H1 (cell line): ENCODE measurements at regions not wholly inside any gene's neighbourhood (a gene's known extent, or its start where the extent isn't known, plus 50 kb on each side); places are given as distances from the start of the nearest gene placed in this dataset.

Source experiments
- CTCF ChIA-PET: fragments of 300-600 bp; sonication (Branson Sonifier 250); formaldehyde crosslinking; loops from one replicate; lab custom pipeline; 2021; ENCODE audit not compliant: partially characterized antibody; lab: Charles Lee
- POLR2A ChIA-PET: fragments of 300-600 bp; sonication (Branson Sonifier 250); formaldehyde crosslinking; loops from one replicate; lab custom pipeline; 2021; ENCODE audit warnings: inconsistent platforms; ENCODE audit not compliant: partially characterized antibody; lab: Charles Lee
- DNase-seq, 2 experiments: peaks; one replicate each; pipeline versions ENCODE4 v3.0.0 to v3.0.0-alpha.2; 2010 to 2022; ENCODE audit warnings: low spot score in 2 of 2, low read depth in 1 of 2, mixed read lengths in 1 of 2
- FAIRE-seq: peaks from 2 replicates; lab custom pipeline; 2011; peaks lifted over from hg19 to GRCh38; lab: Jason Lieb, UNC
- H2AFZ ChIP-seq: 2 replicates; pipeline ENCODE4 v1.8.1; 2012; ENCODE audit warnings: low read length, inconsistent platforms
- H2AK5ac ChIP-seq: 2 replicates; pipeline ENCODE4 v1.6.1; 2013; ENCODE audit warnings: low read depth, low read length
- H2BK120ac ChIP-seq: replicated peaks from 2 replicates; pipeline ENCODE3; 2013; ENCODE audit warnings: low read depth, low read length, inconsistent platforms
- H2BK12ac ChIP-seq: 2 replicates; pipeline ENCODE4 v1.6.1; 2013; ENCODE audit warnings: low read depth, low read length
- H2BK15ac ChIP-seq: 2 replicates; pipeline ENCODE4 v1.6.1; 2013; ENCODE audit warnings: low read length
- H2BK20ac ChIP-seq: 2 replicates; pipeline ENCODE4 v1.6.1; 2013; ENCODE audit warnings: low read length
- H2BK5ac ChIP-seq: 2 replicates; pipeline ENCODE4 v1.6.1; 2013; ENCODE audit warnings: low read depth, low read length
- H3K14ac ChIP-seq: 2 replicates; pipeline ENCODE4 v1.6.1; 2013; ENCODE audit warnings: inconsistent platforms; ENCODE audit not compliant: insufficient read length
- H3K18ac ChIP-seq: 2 replicates; pipeline ENCODE4 v1.6.1; 2013; ENCODE audit warnings: low read length; ENCODE audit errors: extremely low read depth
- H3K23ac ChIP-seq: 2 replicates; pipeline ENCODE4 v1.6.1; 2013; ENCODE audit warnings: inconsistent platforms; ENCODE audit not compliant: insufficient read length
- H3K23me2 ChIP-seq: 2 replicates; pipeline ENCODE4 v1.6.1; 2013; ENCODE audit warnings: low read depth, low read length
- H3K27ac ChIP-seq: 2 replicates; pipeline ENCODE4 v1.6.1; 2011; ENCODE audit warnings: low read depth, low read length, inconsistent platforms
- H3K27me3 ChIP-seq, 4 experiments: replicated peaks in 1 of 4; 1 replicate in 1 of 4; 2 replicates in 3 of 4; pipeline versions ENCODE4 v1.6.1 to v1.8.1; 2011 to 2013; ENCODE audit warnings: low read length in 3 of 4, mild to moderate bottlenecking in 3 of 4, inconsistent platforms in 2 of 4, mixed read lengths in 2 of 4, moderate library complexity in 1 of 4; ENCODE audit not compliant: control insufficient read depth in 3 of 4, insufficient read depth in 3 of 4; ENCODE audit errors: extremely low read depth in 1 of 4
- H3K36me3 ChIP-seq, 4 experiments: 2 replicates each; pipeline versions ENCODE4 v1.6.1 to v1.8.1; 2011 to 2013; ENCODE audit warnings: mild to moderate bottlenecking in 4 of 4, low read length in 3 of 4, moderate library complexity in 2 of 4, control low read depth in 1 of 4, inconsistent platforms in 1 of 4; ENCODE audit not compliant: insufficient read depth in 4 of 4, control insufficient read depth in 2 of 4
- H3K4ac ChIP-seq: replicated peaks from 2 replicates; pipeline ENCODE3; 2013; ENCODE audit warnings: low read length, low read depth, mixed read lengths, inconsistent platforms; ENCODE audit not compliant: insufficient read length
- H3K4me1 ChIP-seq, 4 experiments: replicated peaks in 1 of 4; 1 replicate in 1 of 4; 2 replicates in 3 of 4; pipeline versions ENCODE4 v1.6.1 to v1.8.1; 2011 to 2013; ENCODE audit warnings: low read length in 3 of 4, inconsistent platforms in 2 of 4, mixed read lengths in 1 of 4; ENCODE audit not compliant: insufficient read depth in 4 of 4, control insufficient read depth in 3 of 4
- H3K4me2 ChIP-seq, 2 experiments: 2 replicates each; pipeline versions ENCODE4 v1.6.1 to v1.8.1; 2011 to 2013; ENCODE audit warnings: low read depth in 2 of 2, low read length in 2 of 2, control low read depth in 1 of 2, inconsistent platforms in 1 of 2, mild to moderate bottlenecking in 1 of 2; ENCODE audit not compliant: insufficient read depth in 1 of 2
- H3K4me3 ChIP-seq, 4 experiments: fragments of 200-600, 300-600 bp in 1 of 4; sonication (generic), shearing (Covaris generic), sonication (Bioruptor Twin) in 1 of 4; 2 replicates each; pipeline versions ENCODE4 v1.5.1 to v1.8.1; 2011 to 2016; ENCODE audit warnings: low read length in 4 of 4, low read depth in 3 of 4, control low read depth in 2 of 4, inconsistent platforms in 2 of 4, mild to moderate bottlenecking in 2 of 4, mixed read lengths in 1 of 4, moderate library complexity in 1 of 4; ENCODE audit not compliant: insufficient read depth in 2 of 4; ENCODE audit errors: extremely low read depth in 1 of 4
- H3K56ac ChIP-seq: replicated peaks from 2 replicates; pipeline ENCODE3; 2013; ENCODE audit warnings: low read depth, mild to moderate bottlenecking, mixed read lengths, low read length, inconsistent platforms; ENCODE audit not compliant: insufficient read length
- H3K79me1 ChIP-seq: 2 replicates; pipeline ENCODE4 v1.6.1; 2013; ENCODE audit warnings: low read depth, low read length, control low read depth
- H3K79me2 ChIP-seq, 2 experiments: 2 replicates each; pipeline versions ENCODE4 v1.6.1 to v1.8.1; 2012 to 2013; ENCODE audit warnings: low read length in 2 of 2, mild to moderate bottlenecking in 2 of 2, inconsistent platforms in 1 of 2; ENCODE audit not compliant: insufficient read depth in 2 of 2, control insufficient read depth in 1 of 2
- H3K9ac ChIP-seq, 4 experiments: replicated peaks in 1 of 4; 1 replicate in 1 of 4; 2 replicates in 3 of 4; pipeline versions ENCODE4 v1.6.1 to v1.8.1; 2011 to 2013; ENCODE audit warnings: low read depth in 3 of 4, low read length in 3 of 4, control low read depth in 2 of 4, mild to moderate bottlenecking in 2 of 4, moderate library complexity in 2 of 4, inconsistent platforms in 1 of 4; ENCODE audit errors: extremely low read depth in 1 of 4
- H3K9me3 ChIP-seq, 2 experiments: 2 replicates each; pipeline versions ENCODE4 v1.6.1 to v1.8.1; 2012 to 2013; ENCODE audit warnings: mild to moderate bottlenecking in 2 of 2, moderate library complexity in 2 of 2, control low read depth in 1 of 2, inconsistent platforms in 1 of 2, low read depth in 1 of 2, low read length in 1 of 2, mixed read lengths in 1 of 2; ENCODE audit not compliant: insufficient read depth in 2 of 2
- H4K20me1 ChIP-seq, 2 experiments: replicated peaks in 1 of 2; 2 replicates each; pipeline versions ENCODE3 to v1.8.1; 2011 to 2013; ENCODE audit warnings: inconsistent platforms in 2 of 2, low read length in 2 of 2, mild to moderate bottlenecking in 1 of 2; ENCODE audit not compliant: insufficient read depth in 2 of 2, control insufficient read depth in 1 of 2
- H4K5ac ChIP-seq: 2 replicates; pipeline ENCODE4 v1.6.1; 2013; ENCODE audit warnings: low read length, low read depth, mixed read lengths, inconsistent platforms; ENCODE audit not compliant: insufficient read length
- H4K8ac ChIP-seq: 2 replicates; pipeline ENCODE4 v1.8.0; 2013; ENCODE audit warnings: mild to moderate bottlenecking, moderate library complexity, low read length, inconsistent platforms; ENCODE audit not compliant: insufficient read depth; ENCODE audit errors: extremely low read depth
- H4K91ac ChIP-seq: replicated peaks from 2 replicates; pipeline ENCODE3; 2013; ENCODE audit warnings: low read length, mixed read lengths, inconsistent platforms; ENCODE audit not compliant: insufficient read length
- CHD2 ChIP-seq: IDR thresholded peaks from 2 replicates; pipeline ENCODE4 v1.6.1; 2012; ENCODE audit warnings: low read length, improper control_type of control experiment
- CREB1 ChIP-seq: IDR thresholded peaks from 2 replicates; pipeline ENCODE4 v1.6.1; 2012; ENCODE audit warnings: inconsistent platforms
- EGR1 ChIP-seq: IDR thresholded peaks from 2 replicates; pipeline ENCODE4 v1.6.1; 2011; ENCODE audit warnings: low read depth, low read length, borderline replicate concordance
- FOSL1 ChIP-seq: IDR thresholded peaks from 2 replicates; pipeline ENCODE4 v1.6.1; 2011; ENCODE audit warnings: mild to moderate bottlenecking, low read depth, low read length, moderate library complexity; ENCODE audit not compliant: insufficient read depth
- GTF2F1 ChIP-seq: IDR thresholded peaks from 2 replicates; pipeline ENCODE4 v1.6.1; 2012; ENCODE audit warnings: low read depth, low read length, improper control_type of control experiment, borderline replicate concordance
- JUN ChIP-seq: IDR thresholded peaks from 2 replicates; pipeline ENCODE4 v1.6.1; 2011; ENCODE audit warnings: low read depth, mild to moderate bottlenecking, improper control_type of control experiment, low read length
- RBBP5 ChIP-seq: IDR thresholded peaks from 2 replicates; pipeline ENCODE4 v1.7.1; 2012; ENCODE audit warnings: low read depth, mild to moderate bottlenecking, inconsistent platforms, low read length, moderate library complexity, borderline replicate concordance
- RNF2 ChIP-seq: fragments of 200-900, 300-1000 bp; sonication (generic); IDR thresholded peaks from 2 replicates; pipeline ENCODE4 v1.7.1; 2016; ENCODE audit warnings: borderline replicate concordance, low read depth, mild to moderate bottlenecking, antibody characterized with exemption, low read length; ENCODE audit not compliant: poor library complexity, severe bottlenecking; ENCODE audit errors: missing control alignments
- WGBS, 2 experiments: shearing (Covaris generic) in 1 of 2; methylation state at CpG; one replicate each; pipeline versions ENCODE4 v1.1.6 to v1.1.7; 2013 to 2015; ENCODE audit warnings: low lambda C conversion rate in 2 of 2, mixed read lengths in 2 of 2, inconsistent platforms in 1 of 2, low coverage in 1 of 2, missing lambda C conversion rate in 1 of 2; ENCODE audit not compliant: insufficient replicate concordance in 2 of 2, insufficient coverage in 1 of 2, insufficient read length in 1 of 2; ENCODE audit errors: extremely low coverage in 1 of 2, missing lambda C conversion rate in 1 of 2; 5-methylcytosine and 5-hydroxymethylcytosine counted together

DNA sequence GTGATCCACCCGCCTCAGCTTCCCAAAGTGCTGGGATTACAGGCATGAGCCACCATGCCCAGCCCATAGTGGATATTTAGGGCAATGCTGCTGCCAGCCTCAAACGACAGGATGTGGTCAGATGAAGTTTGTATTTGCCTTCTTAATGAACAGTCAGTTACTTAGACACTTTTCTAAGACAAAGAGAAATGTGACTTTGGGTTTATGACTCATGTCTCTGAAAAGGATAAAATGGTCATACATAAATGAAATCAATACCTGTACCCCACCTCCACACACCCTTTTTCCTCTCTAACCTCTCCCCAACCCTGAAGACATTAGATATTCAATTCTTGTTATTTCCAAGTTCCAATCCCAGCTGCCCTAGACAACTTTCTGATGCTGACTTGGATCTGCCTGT, 109.3 kb upstream of the INSIG1 start:
- Histone ChIP-seq H3K4ac (no peak overlapping the region), H3K23ac (no peak overlapping the region), H4K91ac (no peak overlapping the region), H4K8ac (no peak overlapping the region), H3K4me3 (no peak overlapping the region), H3K27ac (no peak overlapping the region), H3K56ac (no peak overlapping the region), H2BK12ac (no peak overlapping the region), H3K23me2 (no peaks in the 10 kb centered on the region)
- 100% methylated on average over 2 of the region's 2 CpGs; no CpG with 5 or more reads in 1 of the 2 experiments for WGBS, 2 experiments
- DNase-seq = no peak
- TF ChIP-seq RBBP5 (no peak), RNF2 (no peak), JUN (no peak), CHD2 (no peak), CREB1 (no peak), EGR1 (no peak), GTF2F1 (no peak), FOSL1 (no peak)
- TF ChIP-seq, all 59 proteins: peak for 0
- H2BK20ac ChIP-seq = no peak overlapping the region
- H3K18ac ChIP-seq = no peak overlapping the region
- H3K27me3 ChIP-seq = peaks cover 0 to 3% (median 0%) of the 10 kb centered on the region in 4 experiments; a peak in 1 of 7 replicates
- H3K4me1 ChIP-seq = no peaks in the 10 kb centered on the region; a peak in 1 of 7 replicates
- no peaks in the 10 kb centered on the region for H3K79me2 ChIP-seq
- H3K9ac ChIP-seq = no peak overlapping the region
- H3K9me3 ChIP-seq = peaks cover 33 to 40% of the 10 kb centered on the region in 2 experiments
- H2BK15ac ChIP-seq = no peak overlapping the region
- no peak overlapping the region for H3K4me2 ChIP-seq
- H2AK5ac ChIP-seq = no peak overlapping the region
- H4K20me1 ChIP-seq = no peaks in the 10 kb centered on the region
- no peak for FAIRE-seq
- ChIA-PET POLR2A (no interaction called here), CTCF (interaction anchor here (0.8 to 3.2 kb wide), 5 partner anchors 14 to 274 kb away, joined by 4 to 22 read pairs (median 9); no protein-coding TSS in a partner anchor)
- H2BK5ac ChIP-seq = no peak overlapping the region
- H2BK120ac ChIP-seq = no peak overlapping the region
- no peaks in the 10 kb centered on the region for H3K79me1 ChIP-seq
- no peak overlapping the region for H4K5ac ChIP-seq
- no peaks in the 10 kb centered on the region for H3K36me3 ChIP-seq
- no peak overlapping the region for H3K14ac ChIP-seq
- no peak overlapping the region for H2AFZ ChIP-seq
